Heart left ventricle (tissue), 16 donors: ENCODE measurements at regions not wholly inside any gene's neighbourhood (a gene's known extent, or its start where the extent isn't known, plus 50 kb on each side); places are given as distances from the start of the nearest gene placed in this dataset.

ENCODE experiments used
- ATAC-seq, 4 donors: fragments of 200-7000 bp; cut with Tn5 transposase; one replicate each; pipeline ENCODE4 v1.9.1; 2020 to 2022; ENCODE audit warnings: moderate library complexity in 4 of 4, mild to moderate bottlenecking in 3 of 4, moderate number of reproducible peaks in 1 of 4
- DNase-seq, 5 donors: peaks; one replicate each; pipeline ENCODE4 v3.0.0-alpha.2; 2020
- H3K27ac ChIP-seq, 12 donors: fragments of 200-600 bp; sonication (generic) in 4 of 12; one replicate each; pipeline versions ENCODE4 v1.5.0 to v1.8.0; 2016 to 2022; ENCODE audit warnings: mild to moderate bottlenecking in 2 of 12
- H3K27me3 ChIP-seq, 9 donors: fragments of 200-600 bp; sonication (generic) in 2 of 9; one replicate each; pipeline versions ENCODE4 v1.5.1 to v1.8.0; 2016 to 2022; ENCODE audit warnings: mild to moderate bottlenecking in 3 of 9
- H3K36me3 ChIP-seq, 9 donors: fragments of 200-600 bp; sonication (generic) in 2 of 9; one replicate each; pipeline versions ENCODE4 v1.5.0 to v1.8.0; 2018 to 2022; ENCODE audit warnings: mild to moderate bottlenecking in 2 of 9
- H3K4me1 ChIP-seq, 12 donors: fragments of 200-600 bp; sonication (generic) in 4 of 12; one replicate each; pipeline versions ENCODE4 v1.5.0 to v1.8.0; 2016 to 2022; ENCODE audit warnings: mild to moderate bottlenecking in 3 of 12
- H3K4me3 ChIP-seq, 12 donors: fragments of 200-600 bp; sonication (generic) in 4 of 12; one replicate each; pipeline versions ENCODE4 v1.5.0 to v1.8.0; 2017 to 2022; ENCODE audit warnings: mild to moderate bottlenecking in 9 of 12, moderate library complexity in 4 of 12
- H3K9me3 ChIP-seq, 12 donors: fragments of 200-600 bp; sonication (generic) in 4 of 12; one replicate each; pipeline versions ENCODE4 v1.5.0 to v1.8.0; 2016 to 2022; ENCODE audit warnings: mild to moderate bottlenecking in 1 of 12
- POLR2A ChIP-seq, 2 donors: fragments of 450-650 bp; IDR thresholded peaks; one replicate each; pipeline ENCODE4 v1.6.1; 2017; ENCODE audit warnings: antibody characterized with exemption in 2 of 2, mild to moderate bottlenecking in 2 of 2, moderate library complexity in 2 of 2
- WGBS, 4 donors: extraction: QIAGEN DNeasy Blood & Tissue Kit in 2 of 4; methylation state at CpG; one replicate each; pipeline versions ENCODE4 v1.1.5 to v1.1.7; 2013 to 2018; 5-methylcytosine and 5-hydroxymethylcytosine counted together
- intact Hi-C, 10 donors: fragments of 100-400 bp; cut with DNase I; formaldehyde crosslinking; loops; one replicate each; pipeline versions ENCODE4 v1.11.1 to v1.14.2; 2022
- TF ChIP-seq, protein P1 (sequence below), 12 donors: fragments of 200-600 bp; sonication (generic) in 4 of 12; IDR thresholded peaks; one replicate each; pipeline versions ENCODE4 v1.5.0 to v1.8.0; 2018 to 2022; ENCODE audit warnings: antibody characterized with exemption in 12 of 12, mild to moderate bottlenecking in 5 of 12
- donor health status: ischemic (EF 13 %, LVEDD 7.1; RV severe dilation, severe dysfunction).
- donor health status: healthy with polysubstance abuse.
- donor health status: DM: no; HTN: yes; CAD: no.
- donor health status: DM: no; HTN: no; CAD: no.
- donor health status: ischemic (EF 25% LVEDD 6.9; RV normal size, moderate dysfunction).
- donor health status: ischemic (EF 25% LVEDD 5.7; RV mildly dilated, moderate dysfunction).
- donor health status: healthy.
- donor health status: DM: yes; HTN: yes; CAD: no.
- donor health status: ischemic (EF 35%, LVEDD 5.7; RV mildly dilated, moderate dysfunction).
- donor health status: nonischemic (EF 11% LVEDD 7.7; RV severe dilation, severe dysfunction).
- donor health status: DM: yes; HTN: yes; CAD: no.
- donor health status: PGD.
- donor health status: ischemic (EF 29% LVEDD 5.4; RV normal size, mild dysfunction).
- donor health status: nonischemic (EF 23%, LVEDD 6.1; RV moderate dilation, normal function).

DNA sequence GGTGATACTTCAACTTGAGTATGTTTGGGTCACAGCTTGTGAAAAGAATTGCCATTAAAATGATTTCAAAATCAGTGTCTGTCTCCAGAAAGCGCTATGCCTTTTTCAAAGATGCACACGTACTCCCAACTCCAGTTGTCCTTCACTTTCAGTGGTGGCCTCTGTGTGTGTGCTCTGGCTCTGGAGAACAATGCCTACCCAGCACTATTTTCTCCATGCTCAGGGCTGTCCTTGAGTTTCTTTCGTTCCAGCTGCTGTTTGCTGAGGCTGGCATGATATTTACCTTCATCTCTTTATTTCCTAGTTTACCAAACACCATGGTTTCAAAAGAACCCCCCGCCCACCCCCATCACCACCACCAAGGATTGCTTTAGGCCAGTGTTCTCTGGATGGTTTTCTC is 136.8 kb downstream of the QRSL1 start:
- intact Hi-C loops: loop anchor here in 1 of 10 donors (10.0 kb wide), 1 partner anchor 1751 kb away; no protein-coding TSS in a partner anchor
- 69 to 86% (median 83%) methylated on average over 4 of the region's 4 CpGs for WGBS, 4 donors
- no peak for TF ChIP-seq POLR2A (IDR thresholded peaks at IDR 0.05)
- TF ChIP-seq, protein P1, sequence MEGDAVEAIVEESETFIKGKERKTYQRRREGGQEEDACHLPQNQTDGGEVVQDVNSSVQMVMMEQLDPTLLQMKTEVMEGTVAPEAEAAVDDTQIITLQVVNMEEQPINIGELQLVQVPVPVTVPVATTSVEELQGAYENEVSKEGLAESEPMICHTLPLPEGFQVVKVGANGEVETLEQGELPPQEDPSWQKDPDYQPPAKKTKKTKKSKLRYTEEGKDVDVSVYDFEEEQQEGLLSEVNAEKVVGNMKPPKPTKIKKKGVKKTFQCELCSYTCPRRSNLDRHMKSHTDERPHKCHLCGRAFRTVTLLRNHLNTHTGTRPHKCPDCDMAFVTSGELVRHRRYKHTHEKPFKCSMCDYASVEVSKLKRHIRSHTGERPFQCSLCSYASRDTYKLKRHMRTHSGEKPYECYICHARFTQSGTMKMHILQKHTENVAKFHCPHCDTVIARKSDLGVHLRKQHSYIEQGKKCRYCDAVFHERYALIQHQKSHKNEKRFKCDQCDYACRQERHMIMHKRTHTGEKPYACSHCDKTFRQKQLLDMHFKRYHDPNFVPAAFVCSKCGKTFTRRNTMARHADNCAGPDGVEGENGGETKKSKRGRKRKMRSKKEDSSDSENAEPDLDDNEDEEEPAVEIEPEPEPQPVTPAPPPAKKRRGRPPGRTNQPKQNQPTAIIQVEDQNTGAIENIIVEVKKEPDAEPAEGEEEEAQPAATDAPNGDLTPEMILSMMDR (IDR thresholded peaks at IDR 0.05): no peak

DNA sequence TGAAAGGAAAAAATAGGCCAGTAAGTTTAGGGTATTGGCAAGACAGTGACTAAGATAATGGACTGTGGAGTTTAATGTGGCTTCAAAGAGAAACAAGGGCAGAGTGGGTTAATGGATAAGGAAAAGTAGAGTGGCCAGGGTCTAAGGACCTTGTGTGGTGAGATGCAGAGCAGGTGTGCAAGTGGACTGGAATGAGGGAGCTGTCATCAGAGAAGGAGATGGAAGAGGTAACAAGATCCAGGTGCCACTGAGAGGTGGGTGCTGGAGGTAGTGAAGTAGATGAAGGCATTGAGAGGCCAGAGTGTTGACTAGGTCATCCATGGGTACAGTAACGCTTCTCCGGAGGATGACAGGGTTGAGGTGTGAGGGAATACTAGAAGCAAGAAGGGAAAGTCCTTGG is 136.1 kb downstream of the QRSL1 start:
- ATAC-seq: no peak
- WGBS, 4 donors: 67 to 81% (median 73%) methylated on average over 2 of the region's 2 CpGs
- TF ChIP-seq, protein P1 (IDR thresholded peaks at IDR 0.05): no peak
- no peak for TF ChIP-seq POLR2A (IDR thresholded peaks at IDR 0.05)

More for the DNA sequence above, 136.8 kb downstream of the QRSL1 start:
- Histone ChIP-seq H3K4me1 (no peaks in the 10 kb centered on the region), H3K27me3 (no peaks in the 10 kb centered on the region), H3K27ac (no peak overlapping the region), H3K9me3 (peaks cover 0 to 24% (median 13%) of the 10 kb centered on the region in 12 donors), H3K4me3 (no peak overlapping the region), H3K36me3 (no peaks in the 10 kb centered on the region)
- ATAC-seq (no peak), DNase-seq (no peak)

DNA sequence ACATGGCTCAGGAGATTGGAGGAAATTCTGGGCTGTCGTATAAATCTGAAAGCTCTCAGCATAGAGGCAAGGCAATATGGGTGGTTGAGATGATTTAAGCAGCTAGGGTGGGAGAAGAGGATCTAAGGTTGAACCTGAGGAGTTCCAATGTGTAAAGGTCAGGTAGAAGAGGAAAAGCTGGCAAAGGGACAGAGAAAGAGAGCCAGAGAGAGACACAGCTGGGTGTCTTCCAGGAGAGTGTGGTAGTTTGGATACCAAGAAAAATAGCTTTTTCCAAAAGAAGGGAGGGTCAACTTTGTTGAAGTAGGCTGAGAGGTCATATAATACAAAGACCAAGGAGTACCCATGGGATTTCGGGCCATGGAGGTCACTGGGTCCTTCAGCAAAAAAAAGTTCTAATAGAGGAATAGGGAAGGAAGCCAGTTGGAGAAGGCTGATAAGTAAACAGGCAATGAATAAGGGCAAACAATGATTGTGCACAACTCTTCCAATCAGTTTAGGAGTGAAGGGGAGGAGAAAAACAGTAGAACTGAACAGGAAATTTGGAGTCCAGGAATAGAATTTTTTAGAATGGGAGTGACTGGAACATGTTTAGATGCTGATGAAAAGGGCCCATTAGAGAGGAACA is 135.1 kb downstream of the QRSL1 start:
- no peak for TF ChIP-seq POLR2A (IDR thresholded peaks at IDR 0.05)
- TF ChIP-seq, protein P1 (IDR thresholded peaks at IDR 0.05): no peak
- intact Hi-C loops: loop anchor here in 1 of 10 donors (10.0 kb wide), 1 partner anchor 1750 kb away; no protein-coding TSS in a partner anchor
- no peak overlapping the region for H3K27ac ChIP-seq
- H3K27me3 ChIP-seq: no peaks in the 10 kb centered on the region
- WGBS, 4 donors: 74 to 81% (median 78%) methylated on average over 2 of the region's 2 CpGs
- no peak for ATAC-seq
- no peak for DNase-seq
- peaks cover 0 to 19% (median 0%) of the 10 kb centered on the region in 12 donors for H3K9me3 ChIP-seq
- no peaks in the 10 kb centered on the region for H3K4me1 ChIP-seq
- H3K4me3 ChIP-seq: no peak overlapping the region
- no peaks in the 10 kb centered on the region for H3K36me3 ChIP-seq

More for the DNA sequence above, 136.1 kb downstream of the QRSL1 start:
- intact Hi-C loops: loop anchor here in 1 of 10 donors (10.0 kb wide), 1 partner anchor 1751 kb away; no protein-coding TSS in a partner anchor
- H3K27me3 ChIP-seq: no peaks in the 10 kb centered on the region
- peaks cover 0 to 21% (median 9%) of the 10 kb centered on the region in 12 donors for H3K9me3 ChIP-seq
- no peak overlapping the region for H3K4me3 ChIP-seq
- H3K4me1 ChIP-seq: no peaks in the 10 kb centered on the region
- no peaks in the 10 kb centered on the region for H3K36me3 ChIP-seq
- H3K27ac ChIP-seq: no peak overlapping the region
- DNase-seq: no peak

DNA sequence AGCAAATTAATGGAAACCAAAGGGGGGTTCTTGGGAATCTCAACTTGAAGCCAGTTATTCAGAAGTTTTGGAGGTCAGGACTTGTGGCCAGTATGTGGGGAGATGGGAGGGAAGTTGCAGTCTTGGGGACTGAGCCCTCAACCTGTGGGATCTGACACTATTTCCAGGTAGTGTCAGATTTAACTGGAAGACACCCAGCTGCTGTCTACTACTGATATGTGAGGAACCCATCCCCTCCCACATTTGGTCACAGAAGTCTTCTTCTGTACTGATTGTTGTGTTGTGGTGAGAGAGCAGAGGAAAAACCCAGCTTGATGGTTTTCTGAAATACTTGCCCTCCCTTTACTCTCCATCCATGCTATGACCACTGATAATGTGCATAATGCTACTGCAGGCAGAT is 134.0 kb downstream of the QRSL1 start:
- H3K4me3 ChIP-seq: no peak overlapping the region
- ATAC-seq (no peak), DNase-seq (no peak)
- no peak overlapping the region for H3K27ac ChIP-seq
- H3K4me1 ChIP-seq: no peaks in the 10 kb centered on the region
- intact Hi-C loops: loop anchor here in 1 of 10 donors (10.0 kb wide), 1 partner anchor 1749 kb away; no protein-coding TSS in a partner anchor
- TF ChIP-seq, protein P1 (IDR thresholded peaks at IDR 0.05): no peak
- no peak for TF ChIP-seq POLR2A (IDR thresholded peaks at IDR 0.05)
- no peaks in the 10 kb centered on the region for H3K27me3 ChIP-seq
- H3K9me3 ChIP-seq: peaks cover 0 to 21% (median 2%) of the 10 kb centered on the region in 12 donors
- H3K36me3 ChIP-seq: no peaks in the 10 kb centered on the region
